ENCODE measurements at regions not wholly inside any gene's neighbourhood (a gene's known extent, or its start where the extent isn't known, plus 50 kb on each side); places are given as distances from the start of the nearest gene placed in this dataset.

- Histone ChIP-seq H3K27ac (ENCODE audit: insufficient read length, low read depth, low read length) (no peak overlapping the region), H3K4me2 (ENCODE audit: insufficient read depth, insufficient read length, low read length) (no peak overlapping the region), H3K79me1 (ENCODE audit: insufficient read depth, low read depth, low read length, poor library complexity, severe bottlenecking) (no peaks in the 10 kb centered on the region), H4K20me1 (ENCODE audit: control insufficient read depth, insufficient read depth, insufficient read length) (no peaks in the 10 kb centered on the region), H4K91ac (ENCODE audit: insufficient read length, low read depth, low read length) (no peak overlapping the region), H3K4ac (ENCODE audit: low read depth, low read length) (no peak overlapping the region), H2BK15ac (ENCODE audit: low read depth, low read length) (no peak overlapping the region), H3K9me3 (ENCODE audit: control insufficient read depth, low read depth, low read length) (no peaks in the 10 kb centered on the region), H2BK20ac (ENCODE audit: low read depth, low read length, poor library complexity, severe bottlenecking) (no peak overlapping the region), H3K27me3 (ENCODE audit: insufficient read depth, low read length) (no peaks in the 10 kb centered on the region), H2BK12ac (ENCODE audit: insufficient read length, low read depth, low read length) (no peak overlapping the region), H4K5ac (ENCODE audit: insufficient read length, low read depth, low read length) (no peak overlapping the region), H3T11ph (ENCODE audit: low read length) (no peak overlapping the region), H3K23me2 (ENCODE audit: insufficient read length, low read depth, low read length, poor library complexity, severe bottlenecking) (no peaks in the 10 kb centered on the region), H3K14ac (ENCODE audit: insufficient read depth, low read length) (no peak overlapping the region), H2AFZ (ENCODE audit: low read length) (no peak overlapping the region), H3K9ac (ENCODE audit: extremely low read depth, insufficient read length, low read length) (no peak overlapping the region), H2BK120ac (ENCODE audit: low read depth, low read length, poor library complexity, severe bottlenecking) (no peak overlapping the region), H3K23ac (ENCODE audit: insufficient read length, low read depth, low read length) (no peak overlapping the region), H3K56ac (ENCODE audit: insufficient read length, low read depth, low read length) (no peak overlapping the region), H3K79me2 (ENCODE audit: insufficient read depth, low read length) (no peaks in the 10 kb centered on the region), H2AK5ac (ENCODE audit: insufficient read length, low read length) (no peak overlapping the region), H3K4me1 (ENCODE audit: insufficient read depth, low read length) (no peaks in the 10 kb centered on the region), H4K8ac (replicated peaks; ENCODE audit: insufficient read length, low read depth, low read length) (no peak overlapping the region), H3K18ac (ENCODE audit: insufficient read length, low read depth, low read length) (no peak overlapping the region), H2BK5ac (ENCODE audit: insufficient read length, low read length) (no peak overlapping the region)
- peaks cover 13 to 23% of the 10 kb centered on the region in 2 experiments for H3K4me1 Mint-ChIP-seq
- no peak overlapping the region for H3K27ac Mint-ChIP-seq
- no CpG with 5 or more reads among the region's 7 CpGs for WGBS (ENCODE audit: extremely low coverage, insufficient read length, low lambda C conversion rate)
- H3K36me3 Mint-ChIP-seq (ENCODE audit: insufficient read depth in 1 of 3, low read depth in 3 of 3) = peaks cover 4 to 7% (median 7%) of the 10 kb centered on the region in 3 experiments; a peak in 5 of 7 replicates
- TF ChIP-seq, protein P1, sequence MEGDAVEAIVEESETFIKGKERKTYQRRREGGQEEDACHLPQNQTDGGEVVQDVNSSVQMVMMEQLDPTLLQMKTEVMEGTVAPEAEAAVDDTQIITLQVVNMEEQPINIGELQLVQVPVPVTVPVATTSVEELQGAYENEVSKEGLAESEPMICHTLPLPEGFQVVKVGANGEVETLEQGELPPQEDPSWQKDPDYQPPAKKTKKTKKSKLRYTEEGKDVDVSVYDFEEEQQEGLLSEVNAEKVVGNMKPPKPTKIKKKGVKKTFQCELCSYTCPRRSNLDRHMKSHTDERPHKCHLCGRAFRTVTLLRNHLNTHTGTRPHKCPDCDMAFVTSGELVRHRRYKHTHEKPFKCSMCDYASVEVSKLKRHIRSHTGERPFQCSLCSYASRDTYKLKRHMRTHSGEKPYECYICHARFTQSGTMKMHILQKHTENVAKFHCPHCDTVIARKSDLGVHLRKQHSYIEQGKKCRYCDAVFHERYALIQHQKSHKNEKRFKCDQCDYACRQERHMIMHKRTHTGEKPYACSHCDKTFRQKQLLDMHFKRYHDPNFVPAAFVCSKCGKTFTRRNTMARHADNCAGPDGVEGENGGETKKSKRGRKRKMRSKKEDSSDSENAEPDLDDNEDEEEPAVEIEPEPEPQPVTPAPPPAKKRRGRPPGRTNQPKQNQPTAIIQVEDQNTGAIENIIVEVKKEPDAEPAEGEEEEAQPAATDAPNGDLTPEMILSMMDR (conservative IDR thresholded peaks at IDR 0.05) = no peak
- H3K4me3 Mint-ChIP-seq = no peak overlapping the region
- peaks cover 11 to 16% of the 10 kb centered on the region in 2 experiments; a peak in 4 of 5 replicates for H3K9me3 Mint-ChIP-seq
- DNase-seq = no peak
- peaks cover 7% of the 10 kb centered on the region; the same call in 1 of the 2 replicates for H3K27me3 Mint-ChIP-seq (ENCODE audit: low read depth)
Measured at GRCh38 chr11:70517203-70517602, 118.9 kb downstream of the CTTN start.
